ENCODE measurements at regions not wholly inside any gene's neighbourhood (a gene's known extent, or its start where the extent isn't known, plus 50 kb on each side); places are given as distances from the start of the nearest gene placed in this dataset.

DNA sequence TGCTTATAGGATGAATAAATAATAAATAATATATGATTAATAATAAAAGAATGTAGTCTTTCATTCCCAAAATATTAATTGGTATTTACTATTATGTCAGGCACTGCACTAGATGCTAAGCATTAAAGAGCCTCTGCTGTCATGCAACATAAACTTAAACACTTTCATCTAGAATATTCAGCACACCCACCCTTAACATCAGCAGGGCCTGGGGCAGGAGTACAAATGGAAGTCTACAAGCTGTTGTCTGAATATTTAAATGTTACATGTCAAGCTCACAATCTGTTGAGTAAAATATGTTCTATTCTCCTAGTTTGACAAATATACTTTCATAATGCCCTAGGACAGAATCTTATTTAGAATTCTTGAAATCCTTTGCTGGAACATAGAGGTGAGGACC lies 395.1 kb downstream of the EPM2A start:
- Histone ChIP-seq H2BK12ac (ENCODE audit: insufficient read length, low read depth, low read length) (no peak overlapping the region), H4K8ac (replicated peaks; ENCODE audit: insufficient read length, low read depth, low read length) (no peak overlapping the region), H3K14ac (ENCODE audit: insufficient read depth, low read length) (no peak overlapping the region), H3K27me3 (ENCODE audit: insufficient read depth, low read length) (no peaks in the 10 kb centered on the region), H3K18ac (ENCODE audit: insufficient read length, low read depth, low read length) (no peak overlapping the region), H2AK5ac (ENCODE audit: insufficient read length, low read length) (no peak overlapping the region), H2BK20ac (ENCODE audit: low read depth, low read length, poor library complexity, severe bottlenecking) (no peak overlapping the region), H3T11ph (ENCODE audit: low read length) (no peak overlapping the region), H3K4ac (ENCODE audit: low read depth, low read length) (no peak overlapping the region), H4K20me1 (ENCODE audit: control insufficient read depth, insufficient read depth, insufficient read length) (no peaks in the 10 kb centered on the region), H3K79me1 (ENCODE audit: insufficient read depth, low read depth, low read length, poor library complexity, severe bottlenecking) (no peaks in the 10 kb centered on the region), H3K79me2 (ENCODE audit: insufficient read depth, low read length) (no peaks in the 10 kb centered on the region), H3K56ac (ENCODE audit: insufficient read length, low read depth, low read length) (no peak overlapping the region), H2AFZ (ENCODE audit: low read length) (no peak overlapping the region), H4K5ac (ENCODE audit: insufficient read length, low read depth, low read length) (no peak overlapping the region), H2BK15ac (ENCODE audit: low read depth, low read length) (no peak overlapping the region), H3K23me2 (ENCODE audit: insufficient read length, low read depth, low read length, poor library complexity, severe bottlenecking) (no peaks in the 10 kb centered on the region), H2BK5ac (ENCODE audit: insufficient read length, low read length) (no peak overlapping the region), H3K9ac (ENCODE audit: extremely low read depth, insufficient read length, low read length) (no peak overlapping the region), H3K23ac (ENCODE audit: insufficient read length, low read depth, low read length) (no peak overlapping the region), H3K4me2 (ENCODE audit: insufficient read depth, insufficient read length, low read length) (no peak overlapping the region), H3K4me1 (ENCODE audit: insufficient read depth, low read length) (no peaks in the 10 kb centered on the region), H4K91ac (ENCODE audit: insufficient read length, low read depth, low read length) (no peak overlapping the region), H2BK120ac (ENCODE audit: low read depth, low read length, poor library complexity, severe bottlenecking) (no peak overlapping the region), H3K9me3 (ENCODE audit: control insufficient read depth, low read depth, low read length) (no peaks in the 10 kb centered on the region), H3K27ac (ENCODE audit: insufficient read length, low read depth, low read length) (no peak overlapping the region)
- H3K27ac Mint-ChIP-seq, result no peak overlapping the region
- H3K36me3 Mint-ChIP-seq (ENCODE audit: insufficient read depth in 1 of 3, low read depth in 3 of 3), result no peaks in the 10 kb centered on the region
- no peaks in the 10 kb centered on the region for H3K9me3 Mint-ChIP-seq
- TF ChIP-seq, protein P1, sequence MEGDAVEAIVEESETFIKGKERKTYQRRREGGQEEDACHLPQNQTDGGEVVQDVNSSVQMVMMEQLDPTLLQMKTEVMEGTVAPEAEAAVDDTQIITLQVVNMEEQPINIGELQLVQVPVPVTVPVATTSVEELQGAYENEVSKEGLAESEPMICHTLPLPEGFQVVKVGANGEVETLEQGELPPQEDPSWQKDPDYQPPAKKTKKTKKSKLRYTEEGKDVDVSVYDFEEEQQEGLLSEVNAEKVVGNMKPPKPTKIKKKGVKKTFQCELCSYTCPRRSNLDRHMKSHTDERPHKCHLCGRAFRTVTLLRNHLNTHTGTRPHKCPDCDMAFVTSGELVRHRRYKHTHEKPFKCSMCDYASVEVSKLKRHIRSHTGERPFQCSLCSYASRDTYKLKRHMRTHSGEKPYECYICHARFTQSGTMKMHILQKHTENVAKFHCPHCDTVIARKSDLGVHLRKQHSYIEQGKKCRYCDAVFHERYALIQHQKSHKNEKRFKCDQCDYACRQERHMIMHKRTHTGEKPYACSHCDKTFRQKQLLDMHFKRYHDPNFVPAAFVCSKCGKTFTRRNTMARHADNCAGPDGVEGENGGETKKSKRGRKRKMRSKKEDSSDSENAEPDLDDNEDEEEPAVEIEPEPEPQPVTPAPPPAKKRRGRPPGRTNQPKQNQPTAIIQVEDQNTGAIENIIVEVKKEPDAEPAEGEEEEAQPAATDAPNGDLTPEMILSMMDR (conservative IDR thresholded peaks at IDR 0.05), result no peak
- no peaks in the 10 kb centered on the region for H3K27me3 Mint-ChIP-seq (ENCODE audit: low read depth)
- no peak for DNase-seq
- peaks cover 2 to 4% of the 10 kb centered on the region in 2 experiments for H3K4me1 Mint-ChIP-seq
- no peak overlapping the region for H3K4me3 Mint-ChIP-seq

Data from H9 (cell line).